OCI-LY3 (cell line): ENCODE measurements at regions not wholly inside any gene's neighbourhood (a gene's known extent, or its start where the extent isn't known, plus 50 kb on each side); places are given as distances from the start of the nearest gene placed in this dataset.

Experiments
- H2AFZ ChIP-seq: fragments of 200-600, 300-600 bp; shearing (Covaris generic); 2 replicates; pipeline ENCODE4 v1.6.0; 2014; ENCODE audit warnings: antibody characterized with exemption, low read depth, low read length
- H3K27ac ChIP-seq: fragments of 200-600, 300-600 bp; sonication (generic); 2 replicates; pipeline ENCODE4 v1.5.1; 2014; ENCODE audit warnings: mild to moderate bottlenecking, low read length, moderate library complexity, mixed read lengths
- H3K27me3 ChIP-seq: fragments of 200-600, 300-600 bp; sonication (generic); 2 replicates; pipeline ENCODE4 v1.6.1; 2014; ENCODE audit warnings: low read depth, low read length, mixed read lengths
- H3K36me3 ChIP-seq: fragments of 200-600, 300-600 bp; sonication (generic); replicated peaks from 2 replicates; pipeline ENCODE3; 2014; ENCODE audit warnings: low read depth, low read length, mixed read lengths
- H3K4me1 ChIP-seq: fragments of 300-600, 200-600 bp; sonication (generic); 2 replicates; pipeline ENCODE4 v1.6.1; 2014; ENCODE audit warnings: low read length, mixed read lengths
- H3K4me2 ChIP-seq: fragments of 200-600, 300-600 bp; sonication (generic); 2 replicates; pipeline ENCODE4 v1.6.1; 2014; ENCODE audit warnings: low read length, mixed read lengths
- H3K4me3 ChIP-seq: fragments of 300-600, 200-600 bp; sonication (generic); 2 replicates; pipeline ENCODE4 v1.5.1; 2014; ENCODE audit warnings: antibody characterized with exemption, mild to moderate bottlenecking, low read length, moderate library complexity
- H3K79me2 ChIP-seq: fragments of 300-600, 200-600 bp; shearing (Covaris generic); 2 replicates; pipeline ENCODE4 v1.6.1; 2014; ENCODE audit warnings: mild to moderate bottlenecking, low read length, mixed read lengths
- H3K9ac ChIP-seq: fragments of 300-600, 200-600 bp; shearing (Covaris generic); 2 replicates; pipeline ENCODE4 v1.6.0; 2014; ENCODE audit warnings: mild to moderate bottlenecking, low read length, moderate library complexity
- H3K9me3 ChIP-seq: fragments of 200-600, 300-600 bp; shearing (Covaris generic); 2 replicates; pipeline ENCODE4 v1.6.1; 2014; ENCODE audit warnings: low read length, mixed read lengths; ENCODE audit not compliant: insufficient read depth
- H4K20me1 ChIP-seq: fragments of 200-600, 300-600 bp; sonication (generic); 2 replicates; pipeline ENCODE4 v1.6.1; 2016; ENCODE audit warnings: low read length, mixed read lengths; ENCODE audit not compliant: insufficient read depth
- CTCF ChIP-seq: fragments of 200-600, 300-600 bp; sonication (generic); IDR thresholded peaks from 2 replicates; pipeline ENCODE4 v1.5.1; 2014; ENCODE audit warnings: antibody characterized with exemption, low read length, low read depth
- EZH2phosphoT487 ChIP-seq: fragments of 200-600 bp; shearing (Covaris generic); IDR thresholded peaks from 2 replicates; pipeline ENCODE4 v1.6.1; 2018; ENCODE audit warnings: antibody characterized with exemption, mixed run types, low read depth

GRCh38 chr13:73542446-73542845, 483.6 kb downstream of the KLF5 start:
- Histone ChIP-seq H3K36me3 (no peaks in the 10 kb centered on the region), H3K9me3 (no peaks in the 10 kb centered on the region), H3K27ac (no peak overlapping the region), H3K9ac (no peak overlapping the region), H4K20me1 (no peaks in the 10 kb centered on the region), H3K4me3 (no peak overlapping the region), H3K79me2 (no peaks in the 10 kb centered on the region), H3K4me2 (no peak overlapping the region), H3K4me1 (peaks cover 8% of the 10 kb centered on the region; the same call in 1 of the 2 replicates), H3K27me3 (no peaks in the 10 kb centered on the region), H2AFZ (no peak overlapping the region)
- TF ChIP-seq CTCF (no peak), EZH2phosphoT487 (no peak)

- Histone ChIP-seq H3K27ac (no peak overlapping the region), H3K79me2 (no peaks in the 10 kb centered on the region), H3K9ac (no peak overlapping the region), H4K20me1 (no peaks in the 10 kb centered on the region), H3K4me1 (peaks cover 8% of the 10 kb centered on the region; the same call in 1 of the 2 replicates), H3K4me3 (no peak overlapping the region), H3K36me3 (no peaks in the 10 kb centered on the region), H3K4me2 (no peak overlapping the region), H2AFZ (no peak overlapping the region), H3K9me3 (no peaks in the 10 kb centered on the region), H3K27me3 (no peaks in the 10 kb centered on the region)
- TF ChIP-seq CTCF (no peak), EZH2phosphoT487 (no peak)
Observed at GRCh38 chr13:73536865-73537264, 478.1 kb downstream of the KLF5 start.

- Histone ChIP-seq H3K9ac (no peak overlapping the region), H3K4me2 (no peak overlapping the region), H3K27me3 (no peaks in the 10 kb centered on the region), H3K36me3 (no peaks in the 10 kb centered on the region), H4K20me1 (no peaks in the 10 kb centered on the region), H3K79me2 (no peaks in the 10 kb centered on the region), H3K4me1 (no peaks in the 10 kb centered on the region), H3K9me3 (no peaks in the 10 kb centered on the region), H3K4me3 (no peak overlapping the region), H3K27ac (no peak overlapping the region), H2AFZ (no peak overlapping the region)
- TF ChIP-seq CTCF (no peak), EZH2phosphoT487 (no peak)
Observed at GRCh38 chr13:73535341-73535740, 476.5 kb downstream of the KLF5 start.

GRCh38 chr13:73532987-73533510, 474.2 kb downstream of the KLF5 start:
- Histone ChIP-seq H3K79me2 (no peaks in the 10 kb centered on the region), H3K27ac (no peak overlapping the region), H3K4me3 (no peak overlapping the region), H3K4me1 (no peaks in the 10 kb centered on the region), H3K9ac (no peak overlapping the region), H3K27me3 (no peaks in the 10 kb centered on the region), H3K9me3 (no peaks in the 10 kb centered on the region), H2AFZ (no peak overlapping the region), H3K4me2 (no peak overlapping the region), H3K36me3 (no peaks in the 10 kb centered on the region), H4K20me1 (no peaks in the 10 kb centered on the region)
- TF ChIP-seq CTCF (no peak), EZH2phosphoT487 (no peak)
